ENCODE measurements at regions not wholly inside any gene's neighbourhood (a gene's known extent, or its start where the extent isn't known, plus 50 kb on each side); places are given as distances from the start of the nearest gene placed in this dataset.

DNA sequence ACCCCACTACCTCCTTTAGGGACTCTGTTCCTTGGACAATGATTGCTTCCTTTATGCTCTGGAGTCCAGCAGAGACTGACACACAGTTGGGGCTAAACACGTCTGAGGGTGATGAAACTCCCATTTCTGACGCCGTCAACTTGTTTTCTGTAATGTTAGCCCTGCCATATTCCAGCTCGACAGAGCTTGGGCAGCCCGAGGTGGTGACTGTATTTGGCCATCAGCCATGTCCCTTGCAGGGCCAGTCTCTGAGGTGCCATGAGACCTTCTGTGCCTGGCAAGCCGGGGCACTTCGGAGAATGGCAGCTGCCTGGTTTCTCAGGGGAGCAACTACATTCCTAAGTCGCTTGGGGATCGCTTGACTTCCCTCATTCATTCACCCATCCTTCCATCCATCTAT is 278.9 kb upstream of the TNRC6C start:
- TF ChIP-seq, protein P1, sequence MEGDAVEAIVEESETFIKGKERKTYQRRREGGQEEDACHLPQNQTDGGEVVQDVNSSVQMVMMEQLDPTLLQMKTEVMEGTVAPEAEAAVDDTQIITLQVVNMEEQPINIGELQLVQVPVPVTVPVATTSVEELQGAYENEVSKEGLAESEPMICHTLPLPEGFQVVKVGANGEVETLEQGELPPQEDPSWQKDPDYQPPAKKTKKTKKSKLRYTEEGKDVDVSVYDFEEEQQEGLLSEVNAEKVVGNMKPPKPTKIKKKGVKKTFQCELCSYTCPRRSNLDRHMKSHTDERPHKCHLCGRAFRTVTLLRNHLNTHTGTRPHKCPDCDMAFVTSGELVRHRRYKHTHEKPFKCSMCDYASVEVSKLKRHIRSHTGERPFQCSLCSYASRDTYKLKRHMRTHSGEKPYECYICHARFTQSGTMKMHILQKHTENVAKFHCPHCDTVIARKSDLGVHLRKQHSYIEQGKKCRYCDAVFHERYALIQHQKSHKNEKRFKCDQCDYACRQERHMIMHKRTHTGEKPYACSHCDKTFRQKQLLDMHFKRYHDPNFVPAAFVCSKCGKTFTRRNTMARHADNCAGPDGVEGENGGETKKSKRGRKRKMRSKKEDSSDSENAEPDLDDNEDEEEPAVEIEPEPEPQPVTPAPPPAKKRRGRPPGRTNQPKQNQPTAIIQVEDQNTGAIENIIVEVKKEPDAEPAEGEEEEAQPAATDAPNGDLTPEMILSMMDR (conservative IDR thresholded peaks at IDR 0.05): no peak

DNA sequence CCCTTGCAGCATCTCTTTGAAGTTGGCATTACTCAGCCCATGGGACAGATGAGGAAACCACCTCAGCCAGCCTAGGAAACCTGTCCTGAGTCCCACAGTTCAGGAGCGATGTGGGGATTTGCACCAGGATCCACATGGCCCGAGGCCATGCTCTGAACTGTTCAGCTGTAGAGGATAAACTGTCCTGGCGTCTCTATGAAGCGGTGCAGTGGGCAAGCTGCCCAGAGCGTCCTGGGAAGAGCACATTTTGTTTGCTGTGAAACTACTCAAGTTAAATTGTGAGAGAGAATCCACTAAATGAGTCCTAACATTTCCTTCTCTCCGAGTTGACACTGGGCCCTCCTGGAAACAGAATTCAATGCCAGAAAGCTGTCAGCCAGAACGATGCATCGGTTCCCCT is 276.6 kb upstream of the TNRC6C start:
- H3K27ac ChIP-seq: peak overlapping the region; percentile 66
- TF ChIP-seq, protein P1 (conservative IDR thresholded peaks at IDR 0.05): no peak; the same call in 1 of the 2 replicates

More for the DNA sequence above, 278.9 kb upstream of the TNRC6C start:
- no peak overlapping the region for H3K27ac ChIP-seq

DNA sequence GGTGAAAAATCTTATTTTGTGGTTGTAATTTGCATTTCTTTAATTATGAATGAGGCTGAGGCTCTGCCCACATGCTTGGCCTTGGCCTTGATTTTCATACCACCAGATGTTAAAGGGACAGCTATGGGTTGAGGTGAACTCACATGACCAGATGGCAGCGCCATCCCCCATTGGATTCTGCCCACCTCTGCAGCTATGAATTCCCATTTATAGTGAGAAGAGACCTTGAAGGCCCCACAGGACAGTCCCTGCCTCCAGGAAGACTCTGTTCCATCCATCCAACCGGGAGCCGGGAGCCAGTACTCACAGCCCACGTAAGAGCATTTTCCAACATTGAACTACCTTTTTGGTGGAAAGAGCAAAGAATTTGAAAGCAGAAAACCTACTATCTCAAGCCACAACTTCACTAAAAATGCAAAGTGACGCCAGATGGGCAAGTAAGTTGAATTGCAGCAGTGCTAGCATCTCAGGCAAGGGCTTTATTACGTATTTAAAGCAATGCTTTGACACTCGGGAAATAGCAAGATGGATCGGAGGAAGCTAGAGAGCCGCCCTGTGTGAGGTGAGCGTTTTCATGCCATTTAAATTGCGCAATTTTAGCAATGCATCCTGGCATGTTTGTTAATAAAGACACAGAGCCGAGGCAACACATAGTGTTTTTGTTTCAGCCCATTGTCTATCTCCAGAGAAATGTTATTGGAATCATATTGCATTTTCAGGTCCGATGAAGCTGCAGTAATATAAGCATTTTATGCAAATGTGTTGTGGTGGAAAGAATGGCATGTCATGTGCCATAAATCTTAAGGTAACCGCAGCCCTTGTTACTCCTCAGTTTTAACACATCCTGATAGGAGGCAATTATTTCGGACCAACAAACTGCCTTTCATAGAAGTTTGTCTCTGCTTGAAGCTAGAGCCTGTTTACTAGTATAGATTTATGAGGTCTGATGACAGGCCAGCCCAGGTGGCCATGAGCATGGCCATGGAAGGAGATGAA is 273.4 kb upstream of the TNRC6C start:
- TF ChIP-seq, protein P1 (conservative IDR thresholded peaks at IDR 0.05): no peak
- H3K27ac ChIP-seq: no peak overlapping the region

DNA sequence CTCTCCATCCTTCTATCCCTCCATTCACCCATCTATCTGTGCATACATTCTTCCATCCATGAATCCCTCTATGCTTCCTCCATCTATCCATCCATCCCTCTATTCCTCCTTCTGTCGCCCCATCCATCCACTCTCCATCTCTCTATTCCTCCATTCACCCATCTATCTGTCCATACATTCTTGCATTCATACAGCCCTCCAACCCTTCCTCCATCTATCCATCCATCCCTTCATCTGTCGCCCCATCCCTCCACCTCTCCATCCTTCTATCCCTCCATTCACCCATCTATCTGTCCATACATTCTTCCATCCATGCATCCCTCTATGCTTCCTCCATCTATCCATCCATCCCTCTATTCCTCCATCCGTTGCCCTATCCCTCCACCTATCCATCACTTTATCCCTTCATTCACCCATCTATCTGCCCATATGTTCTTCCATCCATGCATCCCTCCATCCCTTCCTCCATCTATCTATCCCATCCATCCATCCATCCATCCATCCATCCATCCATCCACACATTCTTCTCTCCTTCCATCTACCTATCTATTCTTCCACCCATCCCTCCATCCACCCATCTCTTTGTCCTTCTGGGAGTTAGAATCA is 272.5 kb upstream of the TNRC6C start:
- TF ChIP-seq, protein P1 (conservative IDR thresholded peaks at IDR 0.05): no peak
- no peak overlapping the region for H3K27ac ChIP-seq

DNA sequence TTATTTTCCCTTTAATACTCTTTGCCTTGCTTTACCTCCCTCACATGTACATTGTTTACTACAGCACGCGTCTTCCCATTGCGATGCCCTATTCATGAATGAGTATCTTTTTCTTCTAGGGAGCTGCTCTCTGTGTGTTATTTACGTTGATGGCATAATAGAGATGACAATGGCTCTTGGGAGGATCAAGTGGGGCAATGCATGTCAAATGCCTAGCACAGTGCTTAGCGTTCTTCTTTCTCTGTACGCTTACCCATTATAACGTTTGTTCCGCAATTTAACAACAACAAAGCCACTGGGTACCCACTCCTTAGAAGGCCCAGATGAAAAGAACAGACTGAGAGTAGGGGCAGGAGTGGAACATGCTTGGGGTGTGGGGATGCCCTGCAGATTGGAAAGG is 271.6 kb upstream of the TNRC6C start:
- TF ChIP-seq, protein P1 (conservative IDR thresholded peaks at IDR 0.05): no peak
- H3K27ac ChIP-seq: no peak overlapping the region

DNA sequence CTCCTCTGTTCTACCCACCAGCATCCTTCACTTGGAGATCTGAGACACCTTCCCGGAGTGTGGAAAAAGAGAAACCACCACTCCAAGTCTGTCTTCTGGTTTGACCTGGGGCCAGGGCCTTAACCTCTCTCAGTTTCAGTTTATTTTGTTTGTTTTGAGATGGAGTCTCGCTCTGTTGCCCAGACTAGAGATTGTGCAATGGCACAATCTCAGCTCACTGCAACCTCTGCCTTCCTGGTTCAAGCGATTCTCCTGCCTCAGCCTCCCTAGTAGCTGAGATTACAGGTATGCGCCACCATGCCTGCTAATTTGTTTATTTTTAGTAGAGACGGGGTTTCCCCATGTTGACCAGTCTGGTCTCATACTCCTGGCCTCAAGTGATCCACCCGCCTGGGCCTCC is 271.1 kb upstream of the TNRC6C start:
- H3K27ac ChIP-seq: no peak overlapping the region
- TF ChIP-seq, protein P1 (conservative IDR thresholded peaks at IDR 0.05): no peak

DNA sequence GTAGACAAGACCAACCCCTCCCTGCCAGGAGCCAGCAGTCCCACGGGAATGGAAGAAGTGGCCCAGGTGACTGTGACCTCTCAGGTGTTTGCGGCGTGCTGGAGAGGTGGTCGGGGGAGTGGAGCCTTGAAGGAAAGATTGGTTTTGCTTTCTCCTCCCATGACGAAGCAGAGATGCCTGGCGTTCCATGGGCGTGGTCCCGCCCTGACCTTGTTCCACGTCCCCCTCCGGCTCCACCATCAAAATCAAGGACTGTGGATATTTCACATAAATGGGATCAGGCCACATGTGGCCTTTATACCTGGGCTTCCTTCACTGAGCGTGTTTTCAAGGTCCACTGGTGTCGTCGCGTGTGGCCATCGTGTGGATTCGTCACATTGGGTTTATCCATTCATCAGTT is 270.6 kb upstream of the TNRC6C start:
- TF ChIP-seq, protein P1 (conservative IDR thresholded peaks at IDR 0.05): no peak

More for the DNA sequence above, 270.6 kb upstream of the TNRC6C start:
- H3K27ac ChIP-seq: no peak overlapping the region

All from VCaP (cell line).